ENCODE measurements at regions not wholly inside any gene's neighbourhood (a gene's known extent, or its start where the extent isn't known, plus 50 kb on each side); places are given as distances from the start of the nearest gene placed in this dataset.

GRCh38 chr1:82837766-82838465, 1037.2 kb downstream of the ADGRL2 start:
- Histone ChIP-seq H3K27ac (no peak overlapping the region), H3K9me3 (no peaks in the 10 kb centered on the region), H3K4me3 (no peak overlapping the region), H3K36me3 (no peaks in the 10 kb centered on the region), H3K27me3 (no peaks in the 10 kb centered on the region), H3K4me1 (no peaks in the 10 kb centered on the region)
- ATAC-seq (no peak), DNase-seq (no peak)
- TF ChIP-seq CTCF (IDR thresholded peaks at IDR 0.05), result no peak
- intact Hi-C loops (cut with DNase I), result no loop called here

- TF ChIP-seq CTCF (IDR thresholded peaks at IDR 0.05), result no peak
- Histone ChIP-seq H3K9me3 (no peaks in the 10 kb centered on the region), H3K4me1 (no peaks in the 10 kb centered on the region), H3K36me3 (no peaks in the 10 kb centered on the region), H3K27ac (no peak overlapping the region), H3K27me3 (no peaks in the 10 kb centered on the region), H3K4me3 (no peak overlapping the region)
- intact Hi-C loops (cut with DNase I), result no loop called here
- no peak for ATAC-seq
- DNase-seq, result no peak
Measured at GRCh38 chr1:82836973-82837680, 1036.4 kb downstream of the ADGRL2 start.

GRCh38 chr1:82836213-82836972, 1035.7 kb downstream of the ADGRL2 start:
- no peak for TF ChIP-seq CTCF (IDR thresholded peaks at IDR 0.05)
- Histone ChIP-seq H3K36me3 (no peaks in the 10 kb centered on the region), H3K4me1 (no peaks in the 10 kb centered on the region), H3K27ac (no peak overlapping the region), H3K4me3 (no peak overlapping the region), H3K27me3 (no peaks in the 10 kb centered on the region), H3K9me3 (no peaks in the 10 kb centered on the region)
- no peak for DNase-seq
- intact Hi-C loops (cut with DNase I), result no loop called here
- ATAC-seq, result no peak

GRCh38 chr1:82830690-82831380, 1030.1 kb downstream of the ADGRL2 start:
- DNase-seq, result no peak
- Histone ChIP-seq H3K27ac (no peak overlapping the region), H3K4me3 (no peak overlapping the region), H3K4me1 (no peaks in the 10 kb centered on the region), H3K36me3 (no peaks in the 10 kb centered on the region), H3K27me3 (no peaks in the 10 kb centered on the region), H3K9me3 (no peaks in the 10 kb centered on the region)
- intact Hi-C loops (cut with DNase I), result no loop called here
- peak; percentile 76 for ATAC-seq
- TF ChIP-seq CTCF (IDR thresholded peaks at IDR 0.05), result no peak

All from left lung (tissue), 4 donors.